ENCODE measurements at regions not wholly inside any gene's neighbourhood (a gene's known extent, or its start where the extent isn't known, plus 50 kb on each side); places are given as distances from the start of the nearest gene placed in this dataset.

GRCh38 chr3:137071104-137071503, 113.3 kb downstream of the IL20RB start:
- TF ChIP-seq CTCF (IDR thresholded peaks at IDR 0.05) (no peak), POLR2A (IDR thresholded peaks at IDR 0.05; ENCODE audit: low read length) (no peak), SREBF2 (IDR thresholded peaks at IDR 0.05) (no peak), EHF (CRISPR knock-in tag; IDR thresholded peaks at IDR 0.05) (no peak), JUN (IDR thresholded peaks at IDR 0.05) (no peak), BHLHE40 (IDR thresholded peaks at IDR 0.05; ENCODE audit: low read depth, low read length) (no peak), ZC3H11A (IDR thresholded peaks at IDR 0.05) (no peak), RCOR1 (IDR thresholded peaks at IDR 0.05; ENCODE audit: low read depth, low read length) (no peak), SMC3 (IDR thresholded peaks at IDR 0.05) (no peak), FOSB (CRISPR knock-in tag; IDR thresholded peaks at IDR 0.05) (no peak), EP300 (IDR thresholded peaks at IDR 0.05) (no peak), REST (IDR thresholded peaks at IDR 0.05) (no peak)
- TF ChIP-seq, protein P1, sequence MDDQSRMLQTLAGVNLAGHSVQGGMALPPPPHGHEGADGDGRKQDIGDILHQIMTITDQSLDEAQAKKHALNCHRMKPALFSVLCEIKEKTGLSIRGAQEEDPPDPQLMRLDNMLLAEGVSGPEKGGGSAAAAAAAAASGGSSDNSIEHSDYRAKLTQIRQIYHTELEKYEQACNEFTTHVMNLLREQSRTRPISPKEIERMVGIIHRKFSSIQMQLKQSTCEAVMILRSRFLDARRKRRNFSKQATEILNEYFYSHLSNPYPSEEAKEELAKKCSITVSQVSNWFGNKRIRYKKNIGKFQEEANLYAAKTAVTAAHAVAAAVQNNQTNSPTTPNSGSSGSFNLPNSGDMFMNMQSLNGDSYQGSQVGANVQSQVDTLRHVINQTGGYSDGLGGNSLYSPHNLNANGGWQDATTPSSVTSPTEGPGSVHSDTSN (IDR thresholded peaks at IDR 0.05): no peak

Data from A549 (cell line).